HG03045 (cell line): ENCODE measurements at regions not wholly inside any gene's neighbourhood (a gene's known extent, or its start where the extent isn't known, plus 50 kb on each side); places are given as distances from the start of the nearest gene placed in this dataset.

Source experiments
- ATAC-seq: cut with Tn5 transposase; IDR thresholded peaks from one replicate; pipeline ENCODE4 v1.9.1; 2021; ENCODE audit warnings: mild to moderate bottlenecking, moderate library complexity; ENCODE audit not compliant: unreplicated experiment

- ATAC-seq, result no peak
Measured at GRCh38 chr7:136079066-136079465, 101.9 kb upstream of the MTPN start.

- ATAC-seq, result no peak
Measured at GRCh38 chr7:136078630-136079029, 101.5 kb upstream of the MTPN start.

GRCh38 chr7:136076954-136077353, 99.8 kb upstream of the MTPN start:
- ATAC-seq, result no peak

- no peak for ATAC-seq
Measured at GRCh38 chr7:136074843-136075242, 97.7 kb upstream of the MTPN start.

GRCh38 chr7:136072447-136072846, 95.3 kb upstream of the MTPN start:
- no peak for ATAC-seq

- no peak for ATAC-seq
Measured at GRCh38 chr7:136070736-136071505, 93.8 kb upstream of the MTPN start.

- ATAC-seq, result no peak
Measured at GRCh38 chr7:136069840-136070529, 92.8 kb upstream of the MTPN start.

GRCh38 chr7:136067277-136067676, 90.1 kb upstream of the MTPN start:
- no peak for ATAC-seq

GRCh38 chr7:136066304-136067143, 89.4 kb upstream of the MTPN start:
- ATAC-seq, result no peak

- ATAC-seq, result no peak
Measured at GRCh38 chr7:136064627-136065237, 87.6 kb upstream of the MTPN start.

- no peak for ATAC-seq
Measured at GRCh38 chr7:136064081-136064480, 86.9 kb upstream of the MTPN start.

- ATAC-seq, result no peak
Measured at GRCh38 chr7:136063326-136063666, 86.1 kb upstream of the MTPN start.

- ATAC-seq, result no peak
Measured at GRCh38 chr7:136062625-136063325, 85.6 kb upstream of the MTPN start.

- ATAC-seq, result no peak
Measured at GRCh38 chr7:136061433-136061832, 84.3 kb upstream of the MTPN start.

GRCh38 chr7:136058546-136058945, 81.4 kb upstream of the MTPN start:
- no peak for ATAC-seq

GRCh38 chr7:136057509-136057908, 80.3 kb upstream of the MTPN start:
- no peak for ATAC-seq

- ATAC-seq, result no peak
Measured at GRCh38 chr7:136056651-136057231, 79.6 kb upstream of the MTPN start.

- ATAC-seq, result no peak
Measured at GRCh38 chr7:136055266-136055665, 78.1 kb upstream of the MTPN start.

- no peak for ATAC-seq
Measured at GRCh38 chr7:136053689-136054485, 76.7 kb upstream of the MTPN start.
